ENCODE measurements at regions not wholly inside any gene's neighbourhood (a gene's known extent, or its start where the extent isn't known, plus 50 kb on each side); places are given as distances from the start of the nearest gene placed in this dataset.

- Histone ChIP-seq H4K20me1 (ENCODE audit: insufficient read depth) (no peaks in the 10 kb centered on the region), H3K27me3 (ENCODE audit: insufficient read depth) (peaks cover 54% of the 10 kb centered on the region; the same call in 1 of the 2 replicates), H3K4me3 (ENCODE audit: low read depth in 2 of 2, low read length in 1 of 2) (peak overlapping the region in 1 of 2 experiments; percentile 31; a peak in 1 of 4 replicates), H3K9me3 (no peaks in the 10 kb centered on the region), H3K9me2 (no peaks in the 10 kb centered on the region), H3K36me3 (replicated peaks in 1 of 2; ENCODE audit: control insufficient read depth in 1 of 2, insufficient read depth in 2 of 2, low read length in 1 of 2) (no peaks in the 10 kb centered on the region), H3K4me2 (no peak overlapping the region), H3K4me1 (ENCODE audit: control insufficient read depth in 1 of 2, insufficient read depth in 2 of 2, low read depth in 1 of 2, low read length in 1 of 2) (no peaks in the 10 kb centered on the region), H3K27ac (ENCODE audit: low read depth in 2 of 2, low read length in 1 of 2) (no peak overlapping the region), H3K9ac (no peak overlapping the region), H3K79me2 (ENCODE audit: insufficient read depth) (no peaks in the 10 kb centered on the region), H3F3A (replicated peaks; ENCODE audit: insufficient read depth) (no peaks in the 10 kb centered on the region), H2AFZ (ENCODE audit: low read depth) (no peak overlapping the region)
- 0% methylated on average over 5 of the region's 6 CpGs for WGBS (ENCODE audit: low lambda C conversion rate)
- ChIA-PET POLR2A (no interaction called here), CTCF (interaction anchor here (0.7 to 1.1 kb wide), 5 partner anchors 8 to 171 kb away, joined by 3 to 7 read pairs (median 3); no protein-coding TSS in a partner anchor)
- peak; percentile 29 for DNase-seq
- TF ChIP-seq NFIC (IDR thresholded peaks at IDR 0.05; ENCODE audit: borderline replicate concordance) (no peak), RAD21 (IDR thresholded peaks at IDR 0.05; ENCODE audit: low read length) (peak; percentile 24)
- TF ChIP-seq, protein P1, sequence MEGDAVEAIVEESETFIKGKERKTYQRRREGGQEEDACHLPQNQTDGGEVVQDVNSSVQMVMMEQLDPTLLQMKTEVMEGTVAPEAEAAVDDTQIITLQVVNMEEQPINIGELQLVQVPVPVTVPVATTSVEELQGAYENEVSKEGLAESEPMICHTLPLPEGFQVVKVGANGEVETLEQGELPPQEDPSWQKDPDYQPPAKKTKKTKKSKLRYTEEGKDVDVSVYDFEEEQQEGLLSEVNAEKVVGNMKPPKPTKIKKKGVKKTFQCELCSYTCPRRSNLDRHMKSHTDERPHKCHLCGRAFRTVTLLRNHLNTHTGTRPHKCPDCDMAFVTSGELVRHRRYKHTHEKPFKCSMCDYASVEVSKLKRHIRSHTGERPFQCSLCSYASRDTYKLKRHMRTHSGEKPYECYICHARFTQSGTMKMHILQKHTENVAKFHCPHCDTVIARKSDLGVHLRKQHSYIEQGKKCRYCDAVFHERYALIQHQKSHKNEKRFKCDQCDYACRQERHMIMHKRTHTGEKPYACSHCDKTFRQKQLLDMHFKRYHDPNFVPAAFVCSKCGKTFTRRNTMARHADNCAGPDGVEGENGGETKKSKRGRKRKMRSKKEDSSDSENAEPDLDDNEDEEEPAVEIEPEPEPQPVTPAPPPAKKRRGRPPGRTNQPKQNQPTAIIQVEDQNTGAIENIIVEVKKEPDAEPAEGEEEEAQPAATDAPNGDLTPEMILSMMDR (IDR thresholded peaks at IDR 0.05), result peak; percentile 57
Observed at GRCh38 chr12:4107436-4107878, 166.1 kb upstream of the CCND2 start.

DNA sequence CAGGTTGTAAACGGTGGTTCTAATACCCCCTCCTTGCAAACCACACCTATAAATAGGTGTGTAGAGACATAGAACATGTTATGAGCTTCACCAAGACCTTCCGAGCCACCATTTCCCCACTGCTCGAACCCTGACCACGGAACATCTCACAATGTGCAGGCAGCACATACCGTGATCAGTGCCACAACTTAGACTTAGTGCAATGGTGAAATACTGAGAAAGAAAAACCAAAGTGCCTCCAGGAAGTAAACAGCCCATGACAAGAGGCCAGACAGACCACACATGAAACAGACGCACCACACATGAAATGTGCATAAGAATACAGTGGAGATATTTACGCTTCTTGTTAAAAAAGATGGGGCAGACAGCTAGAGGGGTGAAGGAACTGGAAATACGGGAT lies 166.9 kb upstream of the CCND2 start:
- Histone ChIP-seq H3K9me3 (no peaks in the 10 kb centered on the region), H3K9me2 (no peaks in the 10 kb centered on the region), H3K4me2 (no peak overlapping the region), H3K4me1 (ENCODE audit: control insufficient read depth in 1 of 2, insufficient read depth in 2 of 2, low read depth in 1 of 2, low read length in 1 of 2) (no peaks in the 10 kb centered on the region), H2AFZ (ENCODE audit: low read depth) (no peak overlapping the region), H3K36me3 (replicated peaks in 1 of 2; ENCODE audit: control insufficient read depth in 1 of 2, insufficient read depth in 2 of 2, low read length in 1 of 2) (no peaks in the 10 kb centered on the region), H3K27me3 (ENCODE audit: insufficient read depth) (peaks cover 53% of the 10 kb centered on the region; the same call in 1 of the 2 replicates), H3K27ac (ENCODE audit: low read depth in 2 of 2, low read length in 1 of 2) (no peak overlapping the region), H4K20me1 (ENCODE audit: insufficient read depth) (no peaks in the 10 kb centered on the region), H3K4me3 (ENCODE audit: low read depth in 2 of 2, low read length in 1 of 2) (no peak overlapping the region), H3K9ac (no peak overlapping the region), H3F3A (replicated peaks; ENCODE audit: insufficient read depth) (no peaks in the 10 kb centered on the region), H3K79me2 (ENCODE audit: insufficient read depth) (no peaks in the 10 kb centered on the region)
- CTCF ChIA-PET, result interaction anchor here (1.0 to 1.1 kb wide), 2 partner anchors 9 to 33 kb away, joined by 3 read pairs; no protein-coding TSS in a partner anchor
- POLR2A ChIA-PET, result no interaction called here
- no peak for TF ChIP-seq MXI1 (IDR thresholded peaks at IDR 0.05; ENCODE audit: low read depth, low read length)
- no peak for TF ChIP-seq RXRA (IDR thresholded peaks at IDR 0.05; ENCODE audit: borderline replicate concordance, low read depth)
- TF ChIP-seq POLR2AphosphoS5 (IDR thresholded peaks at IDR 0.05; ENCODE audit: low read depth, low read length), result no peak
- TF ChIP-seq FOXM1 (IDR thresholded peaks at IDR 0.05; ENCODE audit: low read depth), result no peak
- TF ChIP-seq IRF3 (IDR thresholded peaks at IDR 0.05; ENCODE audit: low read depth, low read length), result no peak
- no peak for TF ChIP-seq RCOR1 (IDR thresholded peaks at IDR 0.05; ENCODE audit: low read length)
- TF ChIP-seq, protein P2, sequence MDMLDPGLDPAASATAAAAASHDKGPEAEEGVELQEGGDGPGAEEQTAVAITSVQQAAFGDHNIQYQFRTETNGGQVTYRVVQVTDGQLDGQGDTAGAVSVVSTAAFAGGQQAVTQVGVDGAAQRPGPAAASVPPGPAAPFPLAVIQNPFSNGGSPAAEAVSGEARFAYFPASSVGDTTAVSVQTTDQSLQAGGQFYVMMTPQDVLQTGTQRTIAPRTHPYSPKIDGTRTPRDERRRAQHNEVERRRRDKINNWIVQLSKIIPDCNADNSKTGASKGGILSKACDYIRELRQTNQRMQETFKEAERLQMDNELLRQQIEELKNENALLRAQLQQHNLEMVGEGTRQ (IDR thresholded peaks at IDR 0.05; ENCODE audit: borderline replicate concordance, low read depth, low read length), result no peak
- no peak for TF ChIP-seq JUND (IDR thresholded peaks at IDR 0.05)
- TF ChIP-seq, protein P3, sequence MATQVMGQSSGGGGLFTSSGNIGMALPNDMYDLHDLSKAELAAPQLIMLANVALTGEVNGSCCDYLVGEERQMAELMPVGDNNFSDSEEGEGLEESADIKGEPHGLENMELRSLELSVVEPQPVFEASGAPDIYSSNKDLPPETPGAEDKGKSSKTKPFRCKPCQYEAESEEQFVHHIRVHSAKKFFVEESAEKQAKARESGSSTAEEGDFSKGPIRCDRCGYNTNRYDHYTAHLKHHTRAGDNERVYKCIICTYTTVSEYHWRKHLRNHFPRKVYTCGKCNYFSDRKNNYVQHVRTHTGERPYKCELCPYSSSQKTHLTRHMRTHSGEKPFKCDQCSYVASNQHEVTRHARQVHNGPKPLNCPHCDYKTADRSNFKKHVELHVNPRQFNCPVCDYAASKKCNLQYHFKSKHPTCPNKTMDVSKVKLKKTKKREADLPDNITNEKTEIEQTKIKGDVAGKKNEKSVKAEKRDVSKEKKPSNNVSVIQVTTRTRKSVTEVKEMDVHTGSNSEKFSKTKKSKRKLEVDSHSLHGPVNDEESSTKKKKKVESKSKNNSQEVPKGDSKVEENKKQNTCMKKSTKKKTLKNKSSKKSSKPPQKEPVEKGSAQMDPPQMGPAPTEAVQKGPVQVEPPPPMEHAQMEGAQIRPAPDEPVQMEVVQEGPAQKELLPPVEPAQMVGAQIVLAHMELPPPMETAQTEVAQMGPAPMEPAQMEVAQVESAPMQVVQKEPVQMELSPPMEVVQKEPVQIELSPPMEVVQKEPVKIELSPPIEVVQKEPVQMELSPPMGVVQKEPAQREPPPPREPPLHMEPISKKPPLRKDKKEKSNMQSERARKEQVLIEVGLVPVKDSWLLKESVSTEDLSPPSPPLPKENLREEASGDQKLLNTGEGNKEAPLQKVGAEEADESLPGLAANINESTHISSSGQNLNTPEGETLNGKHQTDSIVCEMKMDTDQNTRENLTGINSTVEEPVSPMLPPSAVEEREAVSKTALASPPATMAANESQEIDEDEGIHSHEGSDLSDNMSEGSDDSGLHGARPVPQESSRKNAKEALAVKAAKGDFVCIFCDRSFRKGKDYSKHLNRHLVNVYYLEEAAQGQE (IDR thresholded peaks at IDR 0.05; ENCODE audit: low read depth, low read length), result no peak
- 8% methylated on average over 8 of the region's 8 CpGs for WGBS (ENCODE audit: low lambda C conversion rate)
- no peak for DNase-seq
